ENCODE measurements at regions not wholly inside any gene's neighbourhood (a gene's known extent, or its start where the extent isn't known, plus 50 kb on each side); places are given as distances from the start of the nearest gene placed in this dataset.

DNA sequence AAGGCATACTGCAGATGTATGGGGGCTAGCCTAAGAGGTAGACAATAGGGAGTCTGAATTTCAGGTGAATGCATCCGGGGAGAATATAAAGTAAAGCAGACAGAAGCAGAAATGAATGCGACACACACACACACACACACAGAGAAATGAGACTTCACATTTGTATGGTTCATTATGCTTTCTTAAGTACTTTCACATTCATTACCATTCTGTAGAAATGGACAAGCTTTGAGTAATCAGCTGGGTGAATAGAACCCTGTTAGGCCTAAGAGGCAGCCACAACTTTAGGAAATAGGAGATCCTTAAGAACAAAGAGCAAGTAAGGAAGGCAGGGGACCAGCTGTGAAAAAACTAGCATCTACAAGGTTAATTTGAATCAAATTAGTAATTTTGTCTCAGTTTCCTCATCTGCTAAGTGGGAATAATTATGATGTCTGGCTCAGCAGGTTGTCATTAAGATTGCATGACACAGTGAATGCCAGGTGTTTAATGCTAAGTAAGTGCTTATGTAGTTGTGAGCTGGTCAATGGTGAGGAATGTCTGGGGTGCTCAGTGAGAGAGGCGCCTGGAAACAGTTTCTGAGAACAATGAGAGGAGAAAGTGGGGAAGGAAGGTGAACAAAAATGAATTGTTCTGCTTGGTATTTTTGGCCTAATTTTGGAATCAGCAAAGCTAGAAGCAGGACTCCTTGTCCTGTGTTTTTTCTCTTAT, 265.8 kb upstream of the CLINT1 start:
- TF ChIP-seq, protein P1, sequence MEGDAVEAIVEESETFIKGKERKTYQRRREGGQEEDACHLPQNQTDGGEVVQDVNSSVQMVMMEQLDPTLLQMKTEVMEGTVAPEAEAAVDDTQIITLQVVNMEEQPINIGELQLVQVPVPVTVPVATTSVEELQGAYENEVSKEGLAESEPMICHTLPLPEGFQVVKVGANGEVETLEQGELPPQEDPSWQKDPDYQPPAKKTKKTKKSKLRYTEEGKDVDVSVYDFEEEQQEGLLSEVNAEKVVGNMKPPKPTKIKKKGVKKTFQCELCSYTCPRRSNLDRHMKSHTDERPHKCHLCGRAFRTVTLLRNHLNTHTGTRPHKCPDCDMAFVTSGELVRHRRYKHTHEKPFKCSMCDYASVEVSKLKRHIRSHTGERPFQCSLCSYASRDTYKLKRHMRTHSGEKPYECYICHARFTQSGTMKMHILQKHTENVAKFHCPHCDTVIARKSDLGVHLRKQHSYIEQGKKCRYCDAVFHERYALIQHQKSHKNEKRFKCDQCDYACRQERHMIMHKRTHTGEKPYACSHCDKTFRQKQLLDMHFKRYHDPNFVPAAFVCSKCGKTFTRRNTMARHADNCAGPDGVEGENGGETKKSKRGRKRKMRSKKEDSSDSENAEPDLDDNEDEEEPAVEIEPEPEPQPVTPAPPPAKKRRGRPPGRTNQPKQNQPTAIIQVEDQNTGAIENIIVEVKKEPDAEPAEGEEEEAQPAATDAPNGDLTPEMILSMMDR (IDR thresholded peaks at IDR 0.05), result no peak
- TF ChIP-seq POLR2A (IDR thresholded peaks at IDR 0.05), result no peak

Measured in thyroid gland (tissue), 4 donors.